B cell (primary cell): ENCODE measurements at regions not wholly inside any gene's neighbourhood (a gene's known extent, or its start where the extent isn't known, plus 50 kb on each side); places are given as distances from the start of the nearest gene placed in this dataset.

Experiments used
- ATAC-seq: fragments of 200-7000 bp; cut with Tn5 transposase; one replicate; pipeline ENCODE4 v1.10.0; 2021; ENCODE audit warnings: low read depth, mild to moderate bottlenecking, moderate number of reproducible peaks, moderate library complexity
- CTCF ChIA-PET: fragments of 350-600 bp; sonication (Branson Sonifier 250); formaldehyde crosslinking; loops from one replicate; lab custom pipeline; 2021; ENCODE audit warnings: antibody characterized with exemption, inconsistent platforms; lab: Charles Lee
- POLR2A ChIA-PET: fragments of 350-600 bp; sonication (Branson Sonifier 250); formaldehyde crosslinking; loops from one replicate; lab custom pipeline; 2021; ENCODE audit warnings: antibody characterized with exemption; lab: Charles Lee
- DNase-seq: peaks from one replicate; pipeline ENCODE4 v3.0.0; 2013
- H2AFZ ChIP-seq: 2 replicates; pipeline ENCODE4 v1.6.1; 2012; ENCODE audit warnings: mild to moderate bottlenecking, low read depth, low read length; ENCODE audit not compliant: insufficient read depth, poor library complexity, severe bottlenecking
- H3K27ac ChIP-seq, 2 donors: 1 replicate in 1 of 2; 2 replicates in 1 of 2; pipeline ENCODE4 v1.5.1; 2012 to 2013; ENCODE audit warnings: low read length in 2 of 2, mild to moderate bottlenecking in 2 of 2, moderate library complexity in 1 of 2
- H3K27me3 ChIP-seq, 4 experiments: fragments of 200-600 bp in 1 of 4; sonication (generic) in 1 of 4; replicated peaks in 1 of 4; 1 replicate in 2 of 4; 2 replicates in 2 of 4; pipeline versions ENCODE4 v1.6.1 to v1.7.0; 2013 to 2016; ENCODE audit warnings: low read length in 3 of 4, mild to moderate bottlenecking in 2 of 4, mixed read lengths in 1 of 4, moderate library complexity in 1 of 4; ENCODE audit not compliant: insufficient read depth in 4 of 4, control insufficient read depth in 3 of 4; ENCODE audit errors: control extremely low read depth in 1 of 4
- H3K36me3 ChIP-seq, 2 experiments: replicated peaks in 1 of 2; 1 replicate in 1 of 2; 2 replicates in 1 of 2; pipeline versions ENCODE4 v1.6.1 to v1.7.1; 2013; ENCODE audit warnings: low read length in 1 of 2; ENCODE audit not compliant: insufficient read depth in 2 of 2, control insufficient read depth in 1 of 2; ENCODE audit errors: control extremely low read depth in 1 of 2, extremely low read depth in 1 of 2
- H3K4me1 ChIP-seq, 2 donors: fragments of 200-600 bp in 1 of 2; sonication (generic) in 1 of 2; 1 replicate in 1 of 2; 2 replicates in 1 of 2; pipeline versions ENCODE4 v1.5.1 to v1.6.1; 2013 to 2017; ENCODE audit warnings: low read length in 2 of 2; ENCODE audit not compliant: control insufficient read depth in 2 of 2, insufficient read depth in 2 of 2
- H3K4me2 ChIP-seq: replicated peaks from 2 replicates; pipeline ENCODE3; 2012; ENCODE audit warnings: mild to moderate bottlenecking, low read depth, low read length; ENCODE audit not compliant: poor library complexity, severe bottlenecking
- H3K4me3 ChIP-seq, 5 experiments: fragments of 200-600 bp in 1 of 5; sonication (generic) in 1 of 5; 1 replicate in 3 of 5; 2 replicates in 2 of 5; pipeline versions ENCODE4 v1.5.1 to v1.7.0; 2011 to 2016; ENCODE audit warnings: low read length in 4 of 5, mild to moderate bottlenecking in 4 of 5, low read depth in 2 of 5, control low read depth in 1 of 5, moderate library complexity in 1 of 5; ENCODE audit not compliant: insufficient read depth in 1 of 5; ENCODE audit errors: control extremely low read depth in 1 of 5, extremely low read depth in 1 of 5
- H3K79me2 ChIP-seq: fragments of 200-600 bp; sonication (generic); one replicate; pipeline ENCODE4 v1.6.0; 2016; ENCODE audit warnings: low read length; ENCODE audit not compliant: control insufficient read depth, insufficient read depth
- H3K9ac ChIP-seq: fragments of 200-600 bp; sonication (generic); 2 replicates; pipeline ENCODE4 v1.6.1; 2017; ENCODE audit warnings: mild to moderate bottlenecking, low read length, moderate library complexity
- H3K9me3 ChIP-seq, 3 donors: one replicate each; pipeline versions ENCODE4 v1.6.1 to v1.7.1; 2013; ENCODE audit warnings: low read length in 2 of 3; ENCODE audit not compliant: control insufficient read depth in 2 of 3, insufficient read depth in 1 of 3; ENCODE audit errors: control extremely low read depth in 1 of 3
- H4K20me1 ChIP-seq: 2 replicates; pipeline ENCODE4 v1.6.0; 2012; ENCODE audit warnings: mild to moderate bottlenecking, low read length; ENCODE audit not compliant: insufficient read depth, control insufficient read depth, poor library complexity, severe bottlenecking
- H3K27ac Mint-ChIP-seq: one replicate; pipeline ENCODE4 v1.8.0; 2021; ENCODE audit warnings: mixed read lengths
- H3K27me3 Mint-ChIP-seq: one replicate; pipeline ENCODE4 v1.8.0; 2021; ENCODE audit warnings: mixed read lengths
- H3K4me1 Mint-ChIP-seq: one replicate; pipeline ENCODE4 v1.8.0; 2021; ENCODE audit warnings: mixed read lengths
- H3K4me3 Mint-ChIP-seq: one replicate; pipeline ENCODE4 v1.8.0; 2021; ENCODE audit warnings: mixed read lengths
- H3K9me3 Mint-ChIP-seq: one replicate; pipeline ENCODE4 v1.8.0; 2022; ENCODE audit warnings: mixed read lengths; ENCODE audit not compliant: insufficient read depth
- EZH2 ChIP-seq: IDR thresholded peaks from 2 replicates; pipeline ENCODE4 v1.6.1; 2012; ENCODE audit warnings: borderline replicate concordance, low read depth, mild to moderate bottlenecking, moderate library complexity, low read length; ENCODE audit not compliant: insufficient read depth, poor library complexity, severe bottlenecking
- WGBS: methylation state at CpG from one replicate; pipeline ENCODE4 v1.1.5; 2013; ENCODE audit warnings: missing lambda C conversion rate; ENCODE audit not compliant: insufficient coverage; 5-methylcytosine and 5-hydroxymethylcytosine counted together
- intact Hi-C: fragments of 100-400 bp; cut with micrococcal nuclease; formaldehyde crosslinking; loops from one replicate; pipeline ENCODE4 v1.10.0; 2022
- TF ChIP-seq, protein P1 (sequence below): fragments of 200-600 bp; IDR thresholded peaks from one replicate; pipeline ENCODE4 v1.8.0; 2022; ENCODE audit warnings: antibody characterized with exemption, mild to moderate bottlenecking

DNA sequence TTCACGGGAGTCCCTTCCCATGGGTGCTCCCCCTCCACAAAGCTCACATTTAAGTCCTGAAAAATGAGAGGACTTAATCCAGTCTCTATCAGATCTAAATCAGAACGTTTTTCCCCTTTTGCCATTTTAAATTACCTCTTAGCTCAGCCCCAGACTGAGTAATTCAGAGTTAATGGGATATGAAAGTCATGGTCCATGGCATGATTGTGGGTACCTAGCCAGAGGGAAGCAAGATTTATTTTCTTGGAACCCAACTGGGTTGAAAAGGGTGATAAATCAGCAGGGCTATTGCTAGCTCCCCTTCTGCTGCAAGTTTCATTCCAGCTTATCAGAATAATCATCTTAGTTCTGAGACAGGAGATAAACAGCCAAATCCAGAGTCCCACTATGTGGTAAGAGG lies 320.2 kb upstream of the CHD6 start:
- no peak overlapping the region for H2AFZ ChIP-seq
- no peaks in the 10 kb centered on the region for H3K79me2 ChIP-seq
- CTCF ChIA-PET: no interaction called here
- Mint-ChIP-seq H3K4me3 (no peak overlapping the region), H3K4me1 (no peaks in the 10 kb centered on the region), H3K27ac (no peak overlapping the region), H3K27me3 (peaks cover 4% of the 10 kb centered on the region), H3K9me3 (no peaks in the 10 kb centered on the region)
- H3K27me3 ChIP-seq: peaks cover 0 to 3% (median 0%) of the 10 kb centered on the region in 4 experiments
- no peaks in the 10 kb centered on the region for H3K4me1 ChIP-seq
- H4K20me1 ChIP-seq: no peaks in the 10 kb centered on the region
- TF ChIP-seq, protein P1, sequence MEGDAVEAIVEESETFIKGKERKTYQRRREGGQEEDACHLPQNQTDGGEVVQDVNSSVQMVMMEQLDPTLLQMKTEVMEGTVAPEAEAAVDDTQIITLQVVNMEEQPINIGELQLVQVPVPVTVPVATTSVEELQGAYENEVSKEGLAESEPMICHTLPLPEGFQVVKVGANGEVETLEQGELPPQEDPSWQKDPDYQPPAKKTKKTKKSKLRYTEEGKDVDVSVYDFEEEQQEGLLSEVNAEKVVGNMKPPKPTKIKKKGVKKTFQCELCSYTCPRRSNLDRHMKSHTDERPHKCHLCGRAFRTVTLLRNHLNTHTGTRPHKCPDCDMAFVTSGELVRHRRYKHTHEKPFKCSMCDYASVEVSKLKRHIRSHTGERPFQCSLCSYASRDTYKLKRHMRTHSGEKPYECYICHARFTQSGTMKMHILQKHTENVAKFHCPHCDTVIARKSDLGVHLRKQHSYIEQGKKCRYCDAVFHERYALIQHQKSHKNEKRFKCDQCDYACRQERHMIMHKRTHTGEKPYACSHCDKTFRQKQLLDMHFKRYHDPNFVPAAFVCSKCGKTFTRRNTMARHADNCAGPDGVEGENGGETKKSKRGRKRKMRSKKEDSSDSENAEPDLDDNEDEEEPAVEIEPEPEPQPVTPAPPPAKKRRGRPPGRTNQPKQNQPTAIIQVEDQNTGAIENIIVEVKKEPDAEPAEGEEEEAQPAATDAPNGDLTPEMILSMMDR: no peak
- no peak for TF ChIP-seq EZH2
- POLR2A ChIA-PET: no interaction called here
- H3K36me3 ChIP-seq: no peaks in the 10 kb centered on the region
- no peak overlapping the region for H3K9ac ChIP-seq
- no peak overlapping the region for H3K27ac ChIP-seq
- ATAC-seq: no peak
- peaks cover 0 to 2% (median 0%) of the 10 kb centered on the region in 3 donors for H3K9me3 ChIP-seq
- H3K4me3 ChIP-seq: no peak overlapping the region
- H3K4me2 ChIP-seq: no peak overlapping the region
- intact Hi-C loops: no loop called here
- WGBS: 73% methylated on average over 1 of the region's 2 CpGs
- no peak for DNase-seq

GRCh38 chr20:41935259-41935791 lies 317.1 kb upstream of the CHD6 start:
- no peak overlapping the region for H3K4me3 Mint-ChIP-seq
- H3K27ac ChIP-seq: no peak overlapping the region
- POLR2A ChIA-PET: no interaction called here
- TF ChIP-seq, protein P1: no peak
- no peak for TF ChIP-seq EZH2
- no peaks in the 10 kb centered on the region for H3K9me3 Mint-ChIP-seq
- no peaks in the 10 kb centered on the region for H3K79me2 ChIP-seq
- no peak overlapping the region for H3K4me2 ChIP-seq
- H3K4me3 ChIP-seq: no peak overlapping the region
- no peaks in the 10 kb centered on the region for H3K4me1 Mint-ChIP-seq
- no peak for DNase-seq
- no peak for ATAC-seq
- H3K9me3 ChIP-seq: peaks cover 0 to 2% (median 0%) of the 10 kb centered on the region in 3 donors
- H3K4me1 ChIP-seq: no peaks in the 10 kb centered on the region
- CTCF ChIA-PET: no interaction called here
- no peaks in the 10 kb centered on the region for H4K20me1 ChIP-seq
- H3K9ac ChIP-seq: no peak overlapping the region
- H2AFZ ChIP-seq: no peak overlapping the region
- H3K27me3 ChIP-seq: peaks cover 0 to 3% (median 0%) of the 10 kb centered on the region in 4 experiments
- WGBS: no CpG with 5 or more reads among the region's 4 CpGs
- H3K27ac Mint-ChIP-seq: no peak overlapping the region
- H3K36me3 ChIP-seq: no peaks in the 10 kb centered on the region
- peaks cover 4% of the 10 kb centered on the region for H3K27me3 Mint-ChIP-seq
- intact Hi-C loops: no loop called here
